ENCODE measurements at regions not wholly inside any gene's neighbourhood (a gene's known extent, or its start where the extent isn't known, plus 50 kb on each side); places are given as distances from the start of the nearest gene placed in this dataset.

- no peaks in the 10 kb centered on the region for H4K20me1 ChIP-seq
These were observed 137.9 kb upstream of the TP63 start for GRCh38 chr3:189493271-189493670.

DNA sequence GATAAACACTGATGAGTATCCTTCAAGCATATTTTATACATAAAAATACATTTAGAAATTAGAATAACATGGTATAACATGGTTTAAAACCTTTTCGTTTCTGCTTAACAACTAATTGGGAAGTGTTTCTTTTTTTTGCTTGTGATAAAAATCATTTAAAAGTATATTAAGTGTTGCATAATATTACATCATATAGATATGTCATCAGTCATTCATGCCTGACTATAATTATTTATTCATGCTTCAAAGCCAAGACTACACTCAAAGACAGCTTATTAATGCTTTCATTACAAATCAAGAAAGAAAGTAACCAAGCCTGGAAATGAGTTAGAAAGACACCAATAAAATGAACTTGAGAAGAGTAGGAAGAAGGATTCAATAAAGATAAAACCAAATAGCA, 136.6 kb upstream of the TP63 start:
- no peak overlapping the region for H3K27ac ChIP-seq
- no peak for TF ChIP-seq Cebpa-rat (IDR thresholded peaks at IDR 0.05)
- no peak overlapping the region for H3K4me3 ChIP-seq
- H3K4me2 ChIP-seq, result no peak overlapping the region
- H3K9ac ChIP-seq, result no peak overlapping the region
- no peaks in the 10 kb centered on the region for H3K36me3 ChIP-seq
- H4K20me1 ChIP-seq, result no peaks in the 10 kb centered on the region
- H3K9me3 ChIP-seq (replicated peaks in 1 of 11), result no peaks in the 10 kb centered on the region
- no peaks in the 10 kb centered on the region for H3K27me3 ChIP-seq
- H3K4me1 ChIP-seq, result 0 out of 20 replicates have a peak, but pooled peaks cover 0 to 3% (median 0%) of the 10 kb centered on the region in 10 experiments

More at GRCh38 chr3:189493271-189493670, 137.9 kb upstream of the TP63 start:
- H3K4me3 ChIP-seq, result no peak overlapping the region
- H3K4me2 ChIP-seq, result no peak overlapping the region
- 0 out of 20 replicates have a peak, but pooled peaks cover 0 to 3% (median 0%) of the 10 kb centered on the region in 10 experiments for H3K4me1 ChIP-seq
- no peaks in the 10 kb centered on the region for H3K36me3 ChIP-seq
- no peaks in the 10 kb centered on the region for H3K9me3 ChIP-seq (replicated peaks in 1 of 11)
- no peak overlapping the region for H3K9ac ChIP-seq
- no peak overlapping the region for H3K27ac ChIP-seq
- no peak for TF ChIP-seq Cebpa-rat (IDR thresholded peaks at IDR 0.05)
- no peaks in the 10 kb centered on the region for H3K27me3 ChIP-seq

- TF ChIP-seq Cebpa-rat (IDR thresholded peaks at IDR 0.05), result no peak
- H4K20me1 ChIP-seq, result no peaks in the 10 kb centered on the region
- H3K27me3 ChIP-seq, result no peaks in the 10 kb centered on the region
- H3K4me2 ChIP-seq, result no peak overlapping the region
- peaks cover 10 to 14% (median 13%) of the 10 kb centered on the region in 11 experiments; a peak in 20 of 22 replicates for H3K9me3 ChIP-seq (replicated peaks in 1 of 11)
- no peak overlapping the region for H3K4me3 ChIP-seq
- no peak overlapping the region for H3K27ac ChIP-seq
- no peaks in the 10 kb centered on the region for H3K36me3 ChIP-seq
- H3K4me1 ChIP-seq, result 0 out of 20 replicates have a peak, but pooled peaks cover 0 to 2% (median 0%) of the 10 kb centered on the region in 10 experiments
- no peak overlapping the region for H3K9ac ChIP-seq
These were observed 134.6 kb upstream of the TP63 start for GRCh38 chr3:189496375-189497138.

- H3K4me1 ChIP-seq, result peaks cover 0 to 4% (median 0%) of the 10 kb centered on the region in 10 experiments; a peak in 3 of 20 replicates
These were observed 132.0 kb upstream of the TP63 start for GRCh38 chr3:189498995-189499704.

GRCh38 chr3:189500299-189500698, 130.9 kb upstream of the TP63 start:
- Histone ChIP-seq H3K4me2 (no peak overlapping the region), H3K27me3 (no peaks in the 10 kb centered on the region), H3K27ac (no peak overlapping the region), H4K20me1 (no peaks in the 10 kb centered on the region), H3K36me3 (no peaks in the 10 kb centered on the region), H3K9me3 (replicated peaks in 1 of 11) (peaks cover 10 to 19% (median 13%) of the 10 kb centered on the region in 11 experiments; a peak in 20 of 22 replicates), H3K9ac (no peak overlapping the region), H3K4me3 (no peak overlapping the region), H3K4me1 (peaks cover 0 to 15% (median 0%) of the 10 kb centered on the region in 10 experiments; a peak in 4 of 20 replicates)
- no peak for TF ChIP-seq Cebpa-rat (IDR thresholded peaks at IDR 0.05)

More at GRCh38 chr3:189498995-189499704, 132.0 kb upstream of the TP63 start:
- Histone ChIP-seq H3K36me3 (no peaks in the 10 kb centered on the region), H3K9ac (no peak overlapping the region), H3K4me3 (no peak overlapping the region), H4K20me1 (no peaks in the 10 kb centered on the region), H3K9me3 (replicated peaks in 1 of 11) (peaks cover 10 to 19% (median 13%) of the 10 kb centered on the region in 11 experiments; a peak in 20 of 22 replicates), H3K27ac (no peak overlapping the region), H3K27me3 (no peaks in the 10 kb centered on the region), H3K4me2 (no peak overlapping the region)
- TF ChIP-seq Cebpa-rat (IDR thresholded peaks at IDR 0.05), result no peak

- H3K36me3 ChIP-seq, result no peaks in the 10 kb centered on the region
- H3K9me3 ChIP-seq (replicated peaks in 1 of 11), result peaks cover 10 to 19% (median 13%) of the 10 kb centered on the region in 11 experiments; a peak in 20 of 22 replicates
- H3K9ac ChIP-seq, result no peak overlapping the region
- peak in 1 of 11 experiments; percentile 23; a peak in 1 of 22 replicates for TF ChIP-seq Cebpa-rat (IDR thresholded peaks at IDR 0.05)
- H3K4me3 ChIP-seq, result no peak overlapping the region
- no peaks in the 10 kb centered on the region for H4K20me1 ChIP-seq
- peaks cover 0 to 16% (median 0%) of the 10 kb centered on the region in 10 experiments; a peak in 4 of 20 replicates for H3K4me1 ChIP-seq
- H3K4me2 ChIP-seq, result no peak overlapping the region
- no peaks in the 10 kb centered on the region for H3K27me3 ChIP-seq
- H3K27ac ChIP-seq, result no peak overlapping the region
These were observed 130.2 kb upstream of the TP63 start for GRCh38 chr3:189500798-189501495.

DNA sequence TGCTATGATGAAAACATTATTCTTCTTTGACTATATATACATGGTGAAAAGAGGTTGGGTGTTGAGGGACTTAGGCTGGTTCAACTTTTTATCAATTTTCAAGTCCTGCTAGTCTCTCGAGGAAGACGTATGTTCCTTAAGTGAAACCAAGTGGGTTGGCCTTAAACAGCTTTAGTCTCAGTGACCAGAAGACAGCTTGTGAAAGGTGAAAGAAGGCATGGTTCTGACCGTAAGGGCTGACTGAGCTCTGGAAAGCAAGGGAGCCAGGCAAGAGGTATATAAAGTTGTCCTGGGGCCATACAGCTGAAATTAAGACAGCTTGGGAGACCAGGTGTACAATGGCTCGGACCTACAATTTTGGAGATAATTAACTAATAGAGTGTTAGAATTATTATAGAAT, 128.9 kb upstream of the TP63 start:
- Histone ChIP-seq H3K4me1 (peaks cover 0 to 16% (median 0%) of the 10 kb centered on the region in 10 experiments; a peak in 4 of 20 replicates), H3K9ac (no peak overlapping the region)

DNA sequence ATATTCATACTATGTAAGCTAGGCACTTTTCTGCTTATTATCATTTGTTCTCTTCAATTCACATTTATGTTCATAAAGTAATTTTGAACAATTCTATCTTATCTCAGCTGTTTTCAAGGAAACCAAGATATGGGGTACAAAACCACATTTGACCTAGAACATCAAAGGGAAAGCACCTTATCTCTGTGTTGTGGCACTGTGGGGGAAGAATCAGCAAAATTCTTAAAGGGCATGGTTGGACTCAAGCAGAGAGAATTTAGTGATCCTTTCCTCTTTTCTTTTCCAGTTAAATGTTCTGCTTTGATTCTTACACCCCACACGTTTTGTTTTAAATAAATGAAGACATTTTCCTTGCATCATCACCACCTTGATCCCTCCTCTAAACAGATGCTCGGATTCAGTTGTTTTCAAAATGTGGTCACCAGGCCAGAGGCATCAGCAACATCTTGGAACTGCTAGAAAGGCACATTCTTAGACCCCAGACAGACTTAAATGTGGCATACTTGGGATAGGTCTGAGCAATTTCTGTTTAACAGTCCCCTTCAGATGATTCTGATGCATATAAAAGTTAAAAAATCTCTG, 128.4 kb upstream of the TP63 start:
- Histone ChIP-seq H3K9ac (no peak overlapping the region), H4K20me1 (no peaks in the 10 kb centered on the region), H3K9me3 (replicated peaks in 1 of 11) (peaks cover 10 to 19% (median 13%) of the 10 kb centered on the region in 11 experiments; a peak in 20 of 22 replicates), H3K27me3 (no peaks in the 10 kb centered on the region), H3K4me3 (no peak overlapping the region), H3K4me2 (no peak overlapping the region), H3K4me1 (peaks cover 0 to 16% (median 0%) of the 10 kb centered on the region in 10 experiments; a peak in 4 of 20 replicates), H3K27ac (no peak overlapping the region), H3K36me3 (no peaks in the 10 kb centered on the region)
- TF ChIP-seq Cebpa-rat (IDR thresholded peaks at IDR 0.05), result no peak

More for the DNA sequence above, 128.9 kb upstream of the TP63 start:
- Histone ChIP-seq H3K36me3 (no peaks in the 10 kb centered on the region), H3K9me3 (replicated peaks in 1 of 11) (peaks cover 10 to 19% (median 13%) of the 10 kb centered on the region in 11 experiments; a peak in 20 of 22 replicates), H3K27me3 (no peaks in the 10 kb centered on the region), H4K20me1 (no peaks in the 10 kb centered on the region), H3K4me2 (no peak overlapping the region), H3K27ac (no peak overlapping the region), H3K4me3 (no peak overlapping the region)
- TF ChIP-seq Cebpa-rat (IDR thresholded peaks at IDR 0.05), result no peak
